ENCODE measurements at regions not wholly inside any gene's neighbourhood (a gene's known extent, or its start where the extent isn't known, plus 50 kb on each side); places are given as distances from the start of the nearest gene placed in this dataset.
"Not testable (repeated sequence)": the region's sequence is repeated elsewhere in the genome, so short reads cannot be mapped to it uniquely, and the experiment has no call there.

- not testable (repeated sequence) for H3K9me3 ChIP-seq; H3K36me3 ChIP-seq; H3K27ac ChIP-seq; H3K4me1 ChIP-seq; H3K27me3 ChIP-seq; DNase-seq (ENCODE audit: low spot score in 2 of 2)
- peak overlapping the region; percentile 22 for H3K4me3 ChIP-seq
- WGBS: no CpG with 5 or more reads among the region's 30 CpGs
Measured at GRCh38 chr9:66152406-66152805, 415.5 kb downstream of the FOXD4L4 start.

GRCh38 chr9:66153021-66153725 lies 416.2 kb downstream of the FOXD4L4 start:
- not testable (repeated sequence) for H3K36me3 ChIP-seq; H3K9me3 ChIP-seq; H3K4me1 ChIP-seq; H3K27ac ChIP-seq; DNase-seq (ENCODE audit: low spot score in 2 of 2); H3K27me3 ChIP-seq
- no CpG with 5 or more reads among the region's 59 CpGs for WGBS
- TF ChIP-seq, protein P1, sequence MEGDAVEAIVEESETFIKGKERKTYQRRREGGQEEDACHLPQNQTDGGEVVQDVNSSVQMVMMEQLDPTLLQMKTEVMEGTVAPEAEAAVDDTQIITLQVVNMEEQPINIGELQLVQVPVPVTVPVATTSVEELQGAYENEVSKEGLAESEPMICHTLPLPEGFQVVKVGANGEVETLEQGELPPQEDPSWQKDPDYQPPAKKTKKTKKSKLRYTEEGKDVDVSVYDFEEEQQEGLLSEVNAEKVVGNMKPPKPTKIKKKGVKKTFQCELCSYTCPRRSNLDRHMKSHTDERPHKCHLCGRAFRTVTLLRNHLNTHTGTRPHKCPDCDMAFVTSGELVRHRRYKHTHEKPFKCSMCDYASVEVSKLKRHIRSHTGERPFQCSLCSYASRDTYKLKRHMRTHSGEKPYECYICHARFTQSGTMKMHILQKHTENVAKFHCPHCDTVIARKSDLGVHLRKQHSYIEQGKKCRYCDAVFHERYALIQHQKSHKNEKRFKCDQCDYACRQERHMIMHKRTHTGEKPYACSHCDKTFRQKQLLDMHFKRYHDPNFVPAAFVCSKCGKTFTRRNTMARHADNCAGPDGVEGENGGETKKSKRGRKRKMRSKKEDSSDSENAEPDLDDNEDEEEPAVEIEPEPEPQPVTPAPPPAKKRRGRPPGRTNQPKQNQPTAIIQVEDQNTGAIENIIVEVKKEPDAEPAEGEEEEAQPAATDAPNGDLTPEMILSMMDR (IDR thresholded peaks at IDR 0.05): peak in 1 of 2 donors; percentile 43
- H3K4me3 ChIP-seq: peak overlapping the region; percentile 45

DNA sequence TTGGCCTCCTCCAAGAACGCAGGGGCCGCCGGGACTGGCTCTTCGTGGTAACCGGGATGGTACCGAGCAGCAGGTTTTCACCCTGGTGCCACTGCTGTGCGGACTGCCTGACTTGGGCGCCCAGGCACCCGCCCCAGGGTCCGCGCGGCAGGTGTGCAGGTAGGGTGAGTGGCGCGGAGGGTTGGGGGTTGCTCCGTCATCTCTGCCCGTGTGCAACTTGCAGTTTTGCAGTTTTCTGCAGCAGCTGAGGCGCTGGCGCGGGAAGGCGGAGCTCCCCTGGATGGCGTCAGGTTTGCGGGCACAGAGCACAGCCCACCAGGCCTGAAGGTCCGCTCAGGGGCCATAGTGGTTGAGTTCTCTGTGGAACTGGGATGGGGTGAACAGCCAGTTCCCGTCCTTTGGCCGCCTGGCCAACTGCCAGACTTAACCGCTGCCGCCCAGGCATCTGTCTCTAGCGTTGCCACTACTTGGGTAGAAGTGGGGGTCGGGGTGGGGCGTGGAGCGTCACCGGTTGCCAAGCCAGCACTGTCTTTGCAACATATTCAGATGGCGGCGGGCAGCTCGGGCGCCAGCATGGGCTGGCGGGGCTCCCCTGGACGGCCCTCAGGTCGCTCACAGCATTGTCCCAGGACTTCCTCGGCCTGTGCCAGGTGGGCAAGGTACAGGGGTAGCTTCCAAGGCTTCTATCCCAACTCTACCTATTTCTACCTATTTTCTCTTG lies 417.2 kb downstream of the FOXD4L4 start:
- H3K27me3 ChIP-seq, H3K4me1 ChIP-seq, H3K9me3 ChIP-seq, H3K27ac ChIP-seq, H3K36me3 ChIP-seq: not testable (repeated sequence)
- no CpG with 5 or more reads among the region's 40 CpGs for WGBS
- DNase-seq (ENCODE audit: low spot score in 2 of 2): peak in 1 of 2 donors; percentile 46
- peak overlapping the region; percentile 45 for H3K4me3 ChIP-seq

DNA sequence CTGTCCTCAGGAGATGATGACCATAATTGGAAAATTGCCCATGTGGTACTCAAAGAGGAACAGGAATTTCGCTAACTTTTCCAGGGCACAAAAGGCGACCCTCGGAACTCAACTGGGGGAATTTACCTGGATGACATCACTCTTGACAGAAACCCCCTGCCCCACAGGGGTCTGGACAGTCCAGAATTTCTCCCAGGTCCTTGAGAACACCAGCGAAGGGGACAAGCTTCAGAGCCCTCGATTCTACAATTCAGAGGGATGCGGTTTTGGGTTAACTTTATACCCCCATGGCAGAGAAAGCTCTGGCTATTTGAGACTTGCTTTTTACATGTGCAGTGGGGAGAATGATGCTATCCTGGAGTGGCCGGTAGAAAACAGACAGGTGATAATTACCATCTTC lies 445.4 kb downstream of the FOXD4L4 start:
- WGBS: 47% methylated on average over 4 of the region's 7 CpGs
- DNase-seq (ENCODE audit: low spot score in 2 of 2); H3K27ac ChIP-seq: not testable (repeated sequence)

DNA sequence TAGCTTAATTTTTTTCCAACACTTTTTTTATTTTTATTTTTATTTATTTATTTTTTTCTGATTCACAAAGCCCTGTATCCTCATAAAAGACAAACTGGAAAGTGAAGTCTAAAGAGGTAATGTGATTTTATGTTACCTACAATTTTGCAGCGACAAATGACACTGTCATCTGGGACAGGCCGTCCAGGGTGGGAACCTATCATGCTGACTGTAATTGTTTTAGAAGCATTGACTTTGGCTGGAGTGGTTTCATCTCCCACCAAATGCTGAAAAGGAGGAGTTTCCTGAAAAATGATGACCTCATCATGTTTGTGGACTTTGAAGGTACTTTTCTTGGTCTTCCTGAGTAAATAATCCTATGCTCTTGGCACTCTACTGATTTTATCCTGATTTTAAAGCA lies 446.7 kb downstream of the FOXD4L4 start:
- H3K4me1 ChIP-seq; H3K9me3 ChIP-seq; H3K27ac ChIP-seq; H3K36me3 ChIP-seq; H3K27me3 ChIP-seq; DNase-seq (ENCODE audit: low spot score in 2 of 2); H3K4me3 ChIP-seq: not testable (repeated sequence)
- WGBS: 70% methylated on average over 2 of the region's 2 CpGs

More for the DNA sequence above, 445.4 kb downstream of the FOXD4L4 start:
- H3K4me1 ChIP-seq, H3K27me3 ChIP-seq, H3K9me3 ChIP-seq, H3K36me3 ChIP-seq, H3K4me3 ChIP-seq: not testable (repeated sequence)

- H3K36me3 ChIP-seq; H3K4me1 ChIP-seq; H3K4me3 ChIP-seq; H3K27ac ChIP-seq; DNase-seq (ENCODE audit: low spot score in 2 of 2); H3K9me3 ChIP-seq; H3K27me3 ChIP-seq: not testable (repeated sequence)
- WGBS: no CpG with 5 or more reads among the region's 4 CpGs
Measured at GRCh38 chr9:66197199-66197598, 460.3 kb downstream of the FOXD4L4 start.

DNA sequence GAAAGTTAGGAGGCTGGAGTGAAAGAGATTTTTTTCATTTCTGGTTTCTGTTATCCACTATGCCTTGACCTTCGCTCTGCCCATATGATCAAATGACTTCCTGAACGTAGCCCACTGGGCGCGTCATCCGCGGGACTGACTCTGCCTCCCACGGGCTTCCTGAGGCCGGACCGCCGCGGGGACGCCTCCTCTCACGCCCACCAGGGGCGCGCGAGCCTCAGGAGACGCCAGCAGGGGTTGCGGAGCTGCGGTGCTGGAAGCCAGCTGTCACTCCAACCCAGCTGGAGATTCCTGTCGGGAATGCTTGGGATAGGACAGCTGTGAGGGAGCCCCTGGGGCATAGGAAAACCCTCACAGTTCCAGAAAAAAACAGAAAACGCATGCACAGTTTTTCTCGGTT lies 461.5 kb downstream of the FOXD4L4 start:
- not testable (repeated sequence) for DNase-seq (ENCODE audit: low spot score in 2 of 2)

GRCh38 chr9:66206617-66207016 lies 469.7 kb downstream of the FOXD4L4 start:
- H3K4me3 ChIP-seq; DNase-seq (ENCODE audit: low spot score in 2 of 2); H3K27ac ChIP-seq; H3K4me1 ChIP-seq; H3K9me3 ChIP-seq; H3K27me3 ChIP-seq; H3K36me3 ChIP-seq: not testable (repeated sequence)
- no CpG with 5 or more reads among the region's 1 CpG for WGBS

More for the DNA sequence above, 461.5 kb downstream of the FOXD4L4 start:
- H3K9me3 ChIP-seq, H3K27me3 ChIP-seq, H3K36me3 ChIP-seq, H3K4me3 ChIP-seq, H3K4me1 ChIP-seq, H3K27ac ChIP-seq: not testable (repeated sequence)
- WGBS: 26% methylated on average over 4 of the region's 22 CpGs

DNA sequence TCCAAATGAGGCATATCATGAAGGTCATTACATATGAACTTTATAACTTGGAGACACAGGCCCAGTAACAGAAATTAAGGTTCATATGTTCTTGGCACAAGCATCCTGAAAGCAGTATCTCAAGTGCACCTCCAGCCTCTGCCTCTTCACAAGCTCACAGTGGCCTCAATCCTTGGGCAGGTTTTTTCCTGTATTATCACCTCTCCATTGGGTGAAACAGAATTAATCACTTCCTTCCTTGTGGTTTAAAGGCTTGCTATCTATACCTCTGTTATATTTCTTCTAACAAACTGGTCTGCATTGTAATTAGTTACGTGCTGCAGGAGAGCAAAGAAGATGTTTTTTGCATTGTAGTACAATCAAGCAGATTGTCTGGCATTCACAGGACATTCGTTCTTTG lies 471.0 kb downstream of the FOXD4L4 start:
- H3K9me3 ChIP-seq: not testable (repeated sequence)
- 100% methylated on average over 1 of the region's 2 CpGs for WGBS

DNA sequence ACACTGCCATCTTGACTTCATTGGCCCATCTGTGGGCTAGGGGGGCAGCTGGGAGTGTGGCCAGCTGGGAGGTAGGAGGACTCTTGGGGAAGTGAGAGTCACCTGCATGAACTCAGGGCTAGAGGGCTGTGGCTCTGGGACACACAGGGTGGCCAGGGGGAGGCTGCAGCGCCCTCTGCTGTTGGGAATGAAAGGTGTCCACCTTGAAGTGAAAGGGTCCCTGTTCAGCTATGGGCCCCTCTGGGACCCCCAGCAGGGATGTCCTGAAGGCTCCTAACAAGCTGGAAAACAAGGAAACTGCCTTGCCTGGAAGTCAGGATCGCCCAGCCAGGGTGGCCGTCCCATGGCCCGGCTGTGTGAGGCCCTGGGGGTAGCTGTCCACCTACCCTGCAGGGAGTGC lies 507.8 kb downstream of the FOXD4L4 start:
- not testable (repeated sequence) for H3K27ac ChIP-seq; H3K27me3 ChIP-seq; H3K36me3 ChIP-seq; H3K4me3 ChIP-seq; H3K4me1 ChIP-seq; H3K9me3 ChIP-seq; DNase-seq (ENCODE audit: low spot score in 2 of 2)
- no CpG with 5 or more reads among the region's 4 CpGs for WGBS

More for the DNA sequence above, 471.0 kb downstream of the FOXD4L4 start:
- not testable (repeated sequence) for H3K27ac ChIP-seq; H3K36me3 ChIP-seq; H3K4me1 ChIP-seq; DNase-seq (ENCODE audit: low spot score in 2 of 2); H3K27me3 ChIP-seq; H3K4me3 ChIP-seq

DNA sequence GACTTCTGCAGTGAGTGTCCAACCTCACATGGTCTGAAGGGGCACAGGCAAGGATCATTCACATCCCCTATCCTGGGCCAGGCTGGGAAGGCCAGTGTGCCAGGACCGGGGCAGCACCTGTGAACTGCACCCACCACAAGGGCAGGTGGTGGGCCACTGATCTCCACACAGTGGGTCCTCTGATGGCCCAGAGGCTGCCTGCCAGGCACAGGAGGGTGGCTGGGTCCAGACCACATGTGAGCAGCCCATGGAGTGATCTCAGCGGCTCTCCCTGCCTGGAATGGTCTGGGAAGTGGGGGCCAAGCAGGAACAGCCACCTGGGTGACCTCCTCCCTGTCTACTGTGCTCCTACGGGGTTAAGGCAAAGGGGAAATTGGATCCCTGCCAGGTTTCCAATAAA lies 508.5 kb downstream of the FOXD4L4 start:
- no CpG with 5 or more reads among the region's 3 CpGs for WGBS
- H3K4me1 ChIP-seq; H3K36me3 ChIP-seq; H3K9me3 ChIP-seq; H3K4me3 ChIP-seq; H3K27me3 ChIP-seq; DNase-seq (ENCODE audit: low spot score in 2 of 2); H3K27ac ChIP-seq: not testable (repeated sequence)

GRCh38 chr9:66257581-66257980 lies 520.6 kb downstream of the FOXD4L4 start:
- H3K27ac ChIP-seq; H3K4me3 ChIP-seq; H3K36me3 ChIP-seq; H3K9me3 ChIP-seq; DNase-seq (ENCODE audit: low spot score in 2 of 2); H3K4me1 ChIP-seq; H3K27me3 ChIP-seq: not testable (repeated sequence)
- WGBS: no CpG with 5 or more reads among the region's 3 CpGs

GRCh38 chr9:66261576-66261975 lies 524.6 kb downstream of the FOXD4L4 start:
- DNase-seq (ENCODE audit: low spot score in 2 of 2); H3K4me3 ChIP-seq; H3K27me3 ChIP-seq; H3K9me3 ChIP-seq; H3K4me1 ChIP-seq; H3K36me3 ChIP-seq; H3K27ac ChIP-seq: not testable (repeated sequence)
- no CpG with 5 or more reads among the region's 4 CpGs for WGBS
